Smooth muscle cell (in vitro differentiated cells): ENCODE measurements at regions not wholly inside any gene's neighbourhood (a gene's known extent, or its start where the extent isn't known, plus 50 kb on each side); places are given as distances from the start of the nearest gene placed in this dataset.

Experiments used
- DNase-seq: peaks from one replicate; lab custom pipeline; 2025; ENCODE audit not compliant: unreplicated experiment; lab: John Stamatoyannopoulos, UW
- H2AFZ ChIP-seq: fragments of 200-600 bp; sonication (generic); 2 replicates; pipeline ENCODE4 v1.6.0; 2016; ENCODE audit warnings: antibody characterized with exemption, low read depth, mild to moderate bottlenecking
- H3F3A ChIP-seq: fragments of 200-600 bp; sonication (generic); 2 replicates; pipeline ENCODE4 v1.6.0; 2017; ENCODE audit warnings: antibody characterized with exemption, low read depth
- H3K27ac ChIP-seq: fragments of 200-600 bp; sonication (generic); 2 replicates; pipeline ENCODE4 v1.5.1; 2016; ENCODE audit warnings: low read depth, mild to moderate bottlenecking
- H3K27me3 ChIP-seq: fragments of 200-600 bp; sonication (generic); 2 replicates; pipeline ENCODE4 v1.6.1; 2016; ENCODE audit warnings: low read depth, mild to moderate bottlenecking
- H3K36me3 ChIP-seq: fragments of 200-600 bp; sonication (generic); 2 replicates; pipeline ENCODE4 v1.5.1; 2016; ENCODE audit warnings: low read depth
- H3K4me1 ChIP-seq: fragments of 200-600 bp; sonication (generic); 2 replicates; pipeline ENCODE4 v1.5.1; 2016; ENCODE audit warnings: low read depth
- H3K4me2 ChIP-seq: fragments of 200-600 bp; sonication (generic); 2 replicates; pipeline ENCODE4 v1.6.0; 2016; ENCODE audit warnings: mild to moderate bottlenecking
- H3K4me3 ChIP-seq: fragments of 200-600 bp; sonication (generic); 2 replicates; pipeline ENCODE4 v1.5.1; 2016; ENCODE audit warnings: mild to moderate bottlenecking
- H3K79me2 ChIP-seq: fragments of 200-600 bp; sonication (generic); 2 replicates; pipeline ENCODE4 v1.6.0; 2016; ENCODE audit warnings: low read depth, mild to moderate bottlenecking
- H3K9ac ChIP-seq: fragments of 200-600 bp; sonication (generic); 2 replicates; pipeline ENCODE4 v1.6.0; 2016; ENCODE audit warnings: low read depth
- H3K9me3 ChIP-seq: fragments of 200-600 bp; sonication (generic); replicated peaks from 2 replicates; pipeline ENCODE4 v1.5.1; 2016; ENCODE audit warnings: low read depth
- H4K20me1 ChIP-seq: fragments of 200-600 bp; sonication (generic); 2 replicates; pipeline ENCODE4 v1.6.0; 2016; ENCODE audit warnings: low read depth
- CTCF ChIP-seq: fragments of 200-600 bp; sonication (generic); IDR thresholded peaks from 2 replicates; pipeline ENCODE4 v1.5.1; 2017; ENCODE audit warnings: borderline replicate concordance, mild to moderate bottlenecking, antibody characterized with exemption; ENCODE audit not compliant: insufficient read depth, poor library complexity, severe bottlenecking
- WGBS: methylation state at CpG from one replicate; pipeline ENCODE4 v1.1.7; 2016; ENCODE audit warnings: low lambda C conversion rate; 5-methylcytosine and 5-hydroxymethylcytosine counted together

GRCh38 chr3:99537416-99537815 is 101.0 kb upstream of the COL8A1 start:
- no peak for TF ChIP-seq CTCF
- H3K27ac ChIP-seq = peak overlapping the region; percentile 11
- H3K4me2 ChIP-seq = peak overlapping the region; percentile 35
- no peak overlapping the region for H3K9ac ChIP-seq
- H3K4me1 ChIP-seq = no peaks in the 10 kb centered on the region
- no peaks in the 10 kb centered on the region for H3K36me3 ChIP-seq
- H3F3A ChIP-seq = peaks cover 3% of the 10 kb centered on the region
- no peaks in the 10 kb centered on the region for H3K9me3 ChIP-seq
- H2AFZ ChIP-seq = peak overlapping the region; percentile 61
- no peak for DNase-seq
- H4K20me1 ChIP-seq = no peaks in the 10 kb centered on the region
- no peak overlapping the region for H3K4me3 ChIP-seq
- H3K79me2 ChIP-seq = no peaks in the 10 kb centered on the region
- no peaks in the 10 kb centered on the region for H3K27me3 ChIP-seq
- WGBS = 85% methylated on average over 4 of the region's 4 CpGs

GRCh38 chr3:99536555-99537314 is 101.7 kb upstream of the COL8A1 start:
- no peaks in the 10 kb centered on the region for H3K4me1 ChIP-seq
- no peaks in the 10 kb centered on the region for H3K9me3 ChIP-seq

GRCh38 chr3:99534951-99535704 is 103.3 kb upstream of the COL8A1 start:
- Histone ChIP-seq H3F3A (peaks cover 3% of the 10 kb centered on the region), H3K9ac (no peak overlapping the region), H3K27ac (peak overlapping the region; percentile 18), H3K36me3 (no peaks in the 10 kb centered on the region), H3K4me3 (no peak overlapping the region), H4K20me1 (no peaks in the 10 kb centered on the region), H3K4me1 (no peaks in the 10 kb centered on the region), H3K4me2 (peak overlapping the region; percentile 60), H2AFZ (no peak overlapping the region), H3K79me2 (no peaks in the 10 kb centered on the region), H3K27me3 (no peaks in the 10 kb centered on the region), H3K9me3 (no peaks in the 10 kb centered on the region)
- no peak for DNase-seq
- 8% methylated on average over 2 of the region's 2 CpGs for WGBS
- no peak for TF ChIP-seq CTCF

More at GRCh38 chr3:99536555-99537314, 101.7 kb upstream of the COL8A1 start:
- WGBS = 54% methylated on average over 2 of the region's 2 CpGs
- Histone ChIP-seq H3K27me3 (no peaks in the 10 kb centered on the region), H3F3A (peaks cover 3% of the 10 kb centered on the region), H3K4me2 (peak overlapping the region; percentile 57), H3K27ac (peak overlapping the region; percentile 27), H3K36me3 (no peaks in the 10 kb centered on the region), H3K79me2 (no peaks in the 10 kb centered on the region), H3K4me3 (no peak overlapping the region), H3K9ac (no peak overlapping the region), H2AFZ (no peak overlapping the region), H4K20me1 (no peaks in the 10 kb centered on the region)
- no peak for TF ChIP-seq CTCF
- DNase-seq = no peak
